Liver (tissue), 8 donors: ENCODE measurements at regions not wholly inside any gene's neighbourhood (a gene's known extent, or its start where the extent isn't known, plus 50 kb on each side); places are given as distances from the start of the nearest gene placed in this dataset.

Experiments
- DNase-seq: peaks from one replicate; pipeline ENCODE4 v3.0.0-alpha.2; 2017; ENCODE audit warnings: low spot score
- H3K27ac ChIP-seq, 2 donors: one replicate each; pipeline ENCODE4 v1.7.0; 2013; ENCODE audit warnings: inconsistent platforms in 2 of 2, low read length in 2 of 2, control low read depth in 1 of 2, low read depth in 1 of 2, mild to moderate bottlenecking in 1 of 2
- H3K27me3 ChIP-seq, 4 donors: one replicate each; pipeline versions ENCODE4 v1.6.1 to v1.7.0; 2013; ENCODE audit warnings: low read length in 3 of 4, inconsistent platforms in 1 of 4, mild to moderate bottlenecking in 1 of 4, moderate library complexity in 1 of 4; ENCODE audit not compliant: control insufficient read depth in 4 of 4, insufficient read depth in 4 of 4
- H3K36me3 ChIP-seq, 4 donors: one replicate each; pipeline versions ENCODE4 v1.6.1 to v1.7.0; 2013; ENCODE audit warnings: low read length in 3 of 4, mild to moderate bottlenecking in 3 of 4, low read depth in 1 of 4, moderate library complexity in 1 of 4; ENCODE audit not compliant: control insufficient read depth in 4 of 4, insufficient read depth in 3 of 4
- H3K4me1 ChIP-seq, 4 donors: one replicate each; pipeline versions ENCODE4 v1.6.1 to v1.7.0; 2013; ENCODE audit warnings: low read length in 3 of 4, mild to moderate bottlenecking in 3 of 4, moderate library complexity in 1 of 4; ENCODE audit not compliant: control insufficient read depth in 4 of 4, insufficient read depth in 4 of 4
- H3K4me3 ChIP-seq, 3 donors: one replicate each; pipeline versions ENCODE4 v1.6.1 to v1.7.0; 2013; ENCODE audit warnings: low read length in 3 of 3, control low read depth in 1 of 3, low read depth in 1 of 3, mild to moderate bottlenecking in 1 of 3
- H3K9ac ChIP-seq, 2 donors: one replicate each; pipeline ENCODE4 v1.7.0; 2013; ENCODE audit warnings: low read length in 2 of 2, mild to moderate bottlenecking in 2 of 2, moderate library complexity in 2 of 2, control low read depth in 1 of 2, low read depth in 1 of 2
- H3K9me3 ChIP-seq, 4 donors: one replicate each; pipeline versions ENCODE4 v1.6.1 to v1.7.0; 2013; ENCODE audit warnings: low read length in 3 of 4; ENCODE audit not compliant: control insufficient read depth in 4 of 4
- EGR1 ChIP-seq, 2 donors: IDR thresholded peaks; 2 replicates each; pipeline ENCODE4 v1.6.1; 2016 to 2018; ENCODE audit warnings: antibody characterized with exemption in 2 of 2, low read depth in 2 of 2
- FOXA1 ChIP-seq: IDR thresholded peaks from 2 replicates; pipeline ENCODE4 v1.6.1; 2016; ENCODE audit warnings: antibody characterized with exemption
- GABPA ChIP-seq, 2 donors: IDR thresholded peaks in 1 of 2; conservative IDR thresholded peaks in 1 of 2; 2 replicates each; pipeline ENCODE4 v1.6.1; 2016; ENCODE audit warnings: antibody characterized with exemption in 2 of 2, mild to moderate bottlenecking in 1 of 2, moderate library complexity in 1 of 2
- HNF4A ChIP-seq, 2 donors: conservative IDR thresholded peaks; 2 replicates each; pipeline ENCODE4 v1.6.1; 2016; ENCODE audit warnings: antibody characterized with exemption in 2 of 2, mild to moderate bottlenecking in 2 of 2
- HNF4G ChIP-seq: IDR thresholded peaks from 2 replicates; pipeline ENCODE4 v1.6.1; 2016; ENCODE audit warnings: antibody characterized with exemption
- NR2F2 ChIP-seq: IDR thresholded peaks from 2 replicates; pipeline ENCODE4 v1.6.1; 2016; ENCODE audit warnings: antibody characterized with exemption
- SP1 ChIP-seq: IDR thresholded peaks from 2 replicates; pipeline ENCODE4 v1.6.1; 2018; ENCODE audit warnings: antibody characterized with exemption, mild to moderate bottlenecking
- TAF1 ChIP-seq: conservative IDR thresholded peaks from 2 replicates; pipeline ENCODE4 v1.6.1; 2016; ENCODE audit warnings: antibody characterized with exemption, mild to moderate bottlenecking
- YY1 ChIP-seq: IDR thresholded peaks from 2 replicates; pipeline ENCODE4 v1.6.1; 2016; ENCODE audit warnings: antibody characterized with exemption, mild to moderate bottlenecking
- WGBS: extraction: QIAGEN DNeasy Blood & Tissue Kit; methylation state at CpG from one replicate; pipeline ENCODE4 v1.1.7; 2013; 5-methylcytosine and 5-hydroxymethylcytosine counted together
- TF ChIP-seq, protein P1 (sequence below): fragments of 150-350 bp; IDR thresholded peaks from 2 replicates; pipeline ENCODE4 v1.5.1; 2017; ENCODE audit warnings: improper control_type of control experiment, low read depth, low read length; ENCODE audit not compliant: missing input control
- TF ChIP-seq, protein P2 (sequence below): IDR thresholded peaks from 2 replicates; pipeline ENCODE4 v1.6.1; 2016; ENCODE audit warnings: antibody characterized with exemption, mild to moderate bottlenecking
- TF ChIP-seq, protein P3 (sequence below): IDR thresholded peaks from 2 replicates; pipeline ENCODE4 v1.6.1; 2016; ENCODE audit warnings: antibody characterized with exemption
- donor health status: healthy.
- donor health status: healthy.
- donor health status: healthy.
- donor health status: healthy.
- donor health status: healthy.

DNA sequence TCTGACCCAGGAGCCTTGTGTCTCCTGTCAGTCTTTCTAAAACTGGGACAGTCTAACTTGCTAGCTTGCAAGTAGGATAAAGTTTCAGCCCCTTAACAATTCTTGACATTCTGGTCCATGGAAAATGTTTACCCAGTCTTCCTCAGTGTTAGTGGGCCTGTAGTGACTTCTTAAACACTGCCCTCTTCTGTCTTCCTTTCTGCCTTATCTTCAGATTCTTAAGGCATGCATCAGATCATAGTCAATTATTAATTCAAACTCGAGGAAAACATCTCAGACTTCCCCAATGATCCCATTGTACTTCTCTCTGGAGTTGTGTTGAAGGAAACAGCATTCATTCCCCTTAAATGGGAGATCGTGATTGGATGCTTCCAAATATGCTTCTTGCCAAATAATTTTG, 1199.8 kb downstream of the DTWD2 start:
- Histone ChIP-seq H3K9me3 (no peaks in the 10 kb centered on the region), H3K27ac (no peak overlapping the region), H3K27me3 (no peaks in the 10 kb centered on the region), H3K4me3 (no peak overlapping the region), H3K4me1 (no peaks in the 10 kb centered on the region), H3K36me3 (no peaks in the 10 kb centered on the region), H3K9ac (no peak overlapping the region)
- no peak for TF ChIP-seq HNF4A (conservative IDR thresholded peaks at IDR 0.05)
- TF ChIP-seq, protein P1, sequence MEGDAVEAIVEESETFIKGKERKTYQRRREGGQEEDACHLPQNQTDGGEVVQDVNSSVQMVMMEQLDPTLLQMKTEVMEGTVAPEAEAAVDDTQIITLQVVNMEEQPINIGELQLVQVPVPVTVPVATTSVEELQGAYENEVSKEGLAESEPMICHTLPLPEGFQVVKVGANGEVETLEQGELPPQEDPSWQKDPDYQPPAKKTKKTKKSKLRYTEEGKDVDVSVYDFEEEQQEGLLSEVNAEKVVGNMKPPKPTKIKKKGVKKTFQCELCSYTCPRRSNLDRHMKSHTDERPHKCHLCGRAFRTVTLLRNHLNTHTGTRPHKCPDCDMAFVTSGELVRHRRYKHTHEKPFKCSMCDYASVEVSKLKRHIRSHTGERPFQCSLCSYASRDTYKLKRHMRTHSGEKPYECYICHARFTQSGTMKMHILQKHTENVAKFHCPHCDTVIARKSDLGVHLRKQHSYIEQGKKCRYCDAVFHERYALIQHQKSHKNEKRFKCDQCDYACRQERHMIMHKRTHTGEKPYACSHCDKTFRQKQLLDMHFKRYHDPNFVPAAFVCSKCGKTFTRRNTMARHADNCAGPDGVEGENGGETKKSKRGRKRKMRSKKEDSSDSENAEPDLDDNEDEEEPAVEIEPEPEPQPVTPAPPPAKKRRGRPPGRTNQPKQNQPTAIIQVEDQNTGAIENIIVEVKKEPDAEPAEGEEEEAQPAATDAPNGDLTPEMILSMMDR, result no peak
- TF ChIP-seq, protein P2, sequence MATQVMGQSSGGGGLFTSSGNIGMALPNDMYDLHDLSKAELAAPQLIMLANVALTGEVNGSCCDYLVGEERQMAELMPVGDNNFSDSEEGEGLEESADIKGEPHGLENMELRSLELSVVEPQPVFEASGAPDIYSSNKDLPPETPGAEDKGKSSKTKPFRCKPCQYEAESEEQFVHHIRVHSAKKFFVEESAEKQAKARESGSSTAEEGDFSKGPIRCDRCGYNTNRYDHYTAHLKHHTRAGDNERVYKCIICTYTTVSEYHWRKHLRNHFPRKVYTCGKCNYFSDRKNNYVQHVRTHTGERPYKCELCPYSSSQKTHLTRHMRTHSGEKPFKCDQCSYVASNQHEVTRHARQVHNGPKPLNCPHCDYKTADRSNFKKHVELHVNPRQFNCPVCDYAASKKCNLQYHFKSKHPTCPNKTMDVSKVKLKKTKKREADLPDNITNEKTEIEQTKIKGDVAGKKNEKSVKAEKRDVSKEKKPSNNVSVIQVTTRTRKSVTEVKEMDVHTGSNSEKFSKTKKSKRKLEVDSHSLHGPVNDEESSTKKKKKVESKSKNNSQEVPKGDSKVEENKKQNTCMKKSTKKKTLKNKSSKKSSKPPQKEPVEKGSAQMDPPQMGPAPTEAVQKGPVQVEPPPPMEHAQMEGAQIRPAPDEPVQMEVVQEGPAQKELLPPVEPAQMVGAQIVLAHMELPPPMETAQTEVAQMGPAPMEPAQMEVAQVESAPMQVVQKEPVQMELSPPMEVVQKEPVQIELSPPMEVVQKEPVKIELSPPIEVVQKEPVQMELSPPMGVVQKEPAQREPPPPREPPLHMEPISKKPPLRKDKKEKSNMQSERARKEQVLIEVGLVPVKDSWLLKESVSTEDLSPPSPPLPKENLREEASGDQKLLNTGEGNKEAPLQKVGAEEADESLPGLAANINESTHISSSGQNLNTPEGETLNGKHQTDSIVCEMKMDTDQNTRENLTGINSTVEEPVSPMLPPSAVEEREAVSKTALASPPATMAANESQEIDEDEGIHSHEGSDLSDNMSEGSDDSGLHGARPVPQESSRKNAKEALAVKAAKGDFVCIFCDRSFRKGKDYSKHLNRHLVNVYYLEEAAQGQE, result no peak
- no peak for TF ChIP-seq GABPA (IDR thresholded peaks at IDR 0.05 in 1 of 2, conservative IDR thresholded peaks at IDR 0.05 in 1 of 2)
- TF ChIP-seq, protein P3, sequence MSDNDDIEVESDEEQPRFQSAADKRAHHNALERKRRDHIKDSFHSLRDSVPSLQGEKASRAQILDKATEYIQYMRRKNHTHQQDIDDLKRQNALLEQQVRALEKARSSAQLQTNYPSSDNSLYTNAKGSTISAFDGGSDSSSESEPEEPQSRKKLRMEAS, result no peak
- no peak for TF ChIP-seq HNF4G
- TF ChIP-seq SP1, result no peak
- WGBS, result 33% methylated on average over 2 of the region's 2 CpGs
- DNase-seq, result no peak

DNA sequence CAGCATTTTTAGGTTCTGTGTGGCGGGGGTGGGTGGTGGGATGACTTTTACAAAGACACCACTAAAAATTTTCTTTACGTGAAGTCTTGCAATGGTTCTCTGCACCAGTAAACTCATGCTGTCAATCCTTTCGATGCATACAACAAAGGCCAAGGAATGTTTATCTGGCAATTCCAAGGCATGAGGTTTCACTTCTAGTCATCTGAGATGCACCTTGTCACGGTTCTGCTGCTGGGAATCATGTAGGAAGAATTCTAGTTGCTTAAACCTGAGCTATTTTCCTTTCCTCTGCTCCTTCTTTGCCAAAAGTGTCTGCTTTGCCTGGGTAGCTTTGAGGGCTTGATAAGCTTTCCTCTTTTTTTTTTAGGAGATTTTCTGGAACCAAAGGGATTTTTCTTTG, 1204.5 kb upstream of the SEMA6A start:
- no peaks in the 10 kb centered on the region for H3K36me3 ChIP-seq
- H3K27me3 ChIP-seq, result peaks cover 0 to 3% (median 0%) of the 10 kb centered on the region in 4 donors
- WGBS, result 81% methylated on average over 4 of the region's 4 CpGs
- no peak overlapping the region for H3K9ac ChIP-seq
- H3K9me3 ChIP-seq, result peaks cover 0 to 4% (median 1%) of the 10 kb centered on the region in 4 donors
- H3K4me1 ChIP-seq, result no peaks in the 10 kb centered on the region
- H3K27ac ChIP-seq, result no peak overlapping the region
- no peak for DNase-seq
- no peak for TF ChIP-seq NR2F2
- TF ChIP-seq, protein P2, result no peak
- TF ChIP-seq GABPA (IDR thresholded peaks at IDR 0.05 in 1 of 2, conservative IDR thresholded peaks at IDR 0.05 in 1 of 2), result no peak
- TF ChIP-seq SP1, result no peak
- TF ChIP-seq, protein P3, result no peak
- no peak for TF ChIP-seq YY1
- TF ChIP-seq TAF1, result no peak
- no peak for TF ChIP-seq HNF4G
- TF ChIP-seq, protein P1, result no peak
- no peak for TF ChIP-seq EGR1 (IDR thresholded peaks at IDR 0.05; ENCODE audit: low read depth in 2 of 2)
- TF ChIP-seq FOXA1, result no peak
- H3K4me3 ChIP-seq, result no peak overlapping the region
